Type B pancreatic cell (in vitro differentiated cells): ENCODE measurements at regions not wholly inside any gene's neighbourhood (a gene's known extent, or its start where the extent isn't known, plus 50 kb on each side); places are given as distances from the start of the nearest gene placed in this dataset.

Source experiments
- DNase-seq: peaks from one replicate; pipeline ENCODE4 v3.0.0; 2021; ENCODE audit warnings: mixed read lengths; ENCODE audit not compliant: unreplicated experiment; ENCODE audit errors: extremely low spot score
- H3K27ac Mint-ChIP-seq: 2 replicates; pipeline ENCODE4 v1.8.0; 2021; ENCODE audit warnings: mild to moderate bottlenecking, mixed read lengths
- H3K27me3 Mint-ChIP-seq: 2 replicates; pipeline ENCODE4 v1.8.0; 2021; ENCODE audit warnings: mixed read lengths
- H3K36me3 Mint-ChIP-seq: 2 replicates; pipeline ENCODE4 v1.8.0; 2021; ENCODE audit warnings: mixed read lengths
- H3K4me1 Mint-ChIP-seq: one replicate; pipeline ENCODE4 v1.8.0; 2021; ENCODE audit warnings: mixed read lengths; ENCODE audit not compliant: unreplicated experiment
- H3K4me3 Mint-ChIP-seq: 2 replicates; pipeline ENCODE4 v1.8.0; 2021; ENCODE audit warnings: mild to moderate bottlenecking, mixed read lengths
- H3K9me3 Mint-ChIP-seq: 2 replicates; pipeline ENCODE4 v1.8.0; 2021; ENCODE audit warnings: mixed read lengths
- CTCF ChIP-seq: fragments of 200-600 bp; sonication (generic); conservative IDR thresholded peaks from 2 replicates; pipeline ENCODE4 v1.5.0; 2021; ENCODE audit warnings: antibody characterized with exemption, mild to moderate bottlenecking

GRCh38 chr1:191528275-191528674 lies 630.0 kb upstream of the RGS18 start:
- H3K4me3 Mint-ChIP-seq = peak overlapping the region; percentile 66
- DNase-seq = no peak
- no peaks in the 10 kb centered on the region for H3K36me3 Mint-ChIP-seq
- H3K4me1 Mint-ChIP-seq = no peaks in the 10 kb centered on the region
- H3K27me3 Mint-ChIP-seq = no peaks in the 10 kb centered on the region
- H3K27ac Mint-ChIP-seq = peak overlapping the region; percentile 92
- peaks cover 5% of the 10 kb centered on the region for H3K9me3 Mint-ChIP-seq
- no peak for TF ChIP-seq CTCF

GRCh38 chr1:191530928-191531327 lies 627.3 kb upstream of the RGS18 start:
- Mint-ChIP-seq H3K4me3 (no peak overlapping the region), H3K27ac (no peak overlapping the region), H3K27me3 (no peaks in the 10 kb centered on the region), H3K9me3 (no peaks in the 10 kb centered on the region), H3K36me3 (no peaks in the 10 kb centered on the region), H3K4me1 (no peaks in the 10 kb centered on the region)
- DNase-seq = no peak
- TF ChIP-seq CTCF = no peak

GRCh38 chr1:191533254-191533653 lies 625.0 kb upstream of the RGS18 start:
- no peaks in the 10 kb centered on the region for H3K27me3 Mint-ChIP-seq
- H3K36me3 Mint-ChIP-seq = peaks cover 5% of the 10 kb centered on the region
- DNase-seq = no peak
- TF ChIP-seq CTCF = no peak
- no peak overlapping the region for H3K27ac Mint-ChIP-seq
- H3K9me3 Mint-ChIP-seq = peaks cover 6% of the 10 kb centered on the region
- H3K4me1 Mint-ChIP-seq = no peaks in the 10 kb centered on the region
- H3K4me3 Mint-ChIP-seq = no peak overlapping the region

- H3K4me3 Mint-ChIP-seq = no peak overlapping the region
- H3K36me3 Mint-ChIP-seq = peaks cover 5% of the 10 kb centered on the region
- H3K9me3 Mint-ChIP-seq = peaks cover 6% of the 10 kb centered on the region
- no peak overlapping the region for H3K27ac Mint-ChIP-seq
- H3K27me3 Mint-ChIP-seq = no peaks in the 10 kb centered on the region
- TF ChIP-seq CTCF = no peak
- no peak for DNase-seq
- H3K4me1 Mint-ChIP-seq = no peaks in the 10 kb centered on the region
Measured at GRCh38 chr1:191536791-191537429, 621.4 kb upstream of the RGS18 start.

- no peak overlapping the region for H3K4me3 Mint-ChIP-seq
- peaks cover 4% of the 10 kb centered on the region for H3K36me3 Mint-ChIP-seq
- H3K9me3 Mint-ChIP-seq = peaks cover 5% of the 10 kb centered on the region
- H3K27me3 Mint-ChIP-seq = no peaks in the 10 kb centered on the region
- DNase-seq = no peak
- no peak for TF ChIP-seq CTCF
- no peaks in the 10 kb centered on the region for H3K4me1 Mint-ChIP-seq
- no peak overlapping the region for H3K27ac Mint-ChIP-seq
Measured at GRCh38 chr1:191541758-191542157, 616.5 kb upstream of the RGS18 start.

GRCh38 chr1:191542444-191542843 lies 615.8 kb upstream of the RGS18 start:
- no peak for DNase-seq
- H3K4me3 Mint-ChIP-seq = no peak overlapping the region
- no peak overlapping the region for H3K27ac Mint-ChIP-seq
- H3K9me3 Mint-ChIP-seq = no peaks in the 10 kb centered on the region
- H3K27me3 Mint-ChIP-seq = no peaks in the 10 kb centered on the region
- TF ChIP-seq CTCF = no peak
- no peaks in the 10 kb centered on the region for H3K4me1 Mint-ChIP-seq
- no peaks in the 10 kb centered on the region for H3K36me3 Mint-ChIP-seq
